ENCODE measurements at regions not wholly inside any gene's neighbourhood (a gene's known extent, or its start where the extent isn't known, plus 50 kb on each side); places are given as distances from the start of the nearest gene placed in this dataset.

GRCh38 chr2:3911882-3912455, 208.6 kb downstream of the DCDC2C start:
- Histone ChIP-seq H3K9me3 (replicated peaks in 1 of 2; ENCODE audit: control insufficient read depth in 2 of 2, insufficient read depth in 1 of 2, low read depth in 1 of 2, low read length in 2 of 2) (peaks cover 0 to 11% of the 10 kb centered on the region in 2 donors), H3K4ac (ENCODE audit: low read length) (no peak overlapping the region), H4K8ac (ENCODE audit: low read depth, low read length) (no peak overlapping the region), H3K4me2 (ENCODE audit: insufficient read depth, low read length, poor library complexity, severe bottlenecking) (no peak overlapping the region), H3K14ac (ENCODE audit: low read length) (no peak overlapping the region), H3K9ac (ENCODE audit: low read depth, low read length, poor library complexity) (no peak overlapping the region), H3K4me3 (ENCODE audit: low read length in 2 of 2) (no peak overlapping the region), H3K23ac (ENCODE audit: low read depth, low read length, poor library complexity) (no peak overlapping the region), H3K27ac (replicated peaks; ENCODE audit: low read length) (peak overlapping the region; percentile 83), H3K36me3 (replicated peaks in 1 of 2; ENCODE audit: control insufficient read depth in 2 of 2, insufficient read depth in 2 of 2, low read length in 2 of 2) (peaks cover 0 to 2% of the 10 kb centered on the region in 2 donors), H3K27me3 (ENCODE audit: control insufficient read depth in 3 of 3, insufficient read depth in 3 of 3, low read depth in 1 of 3, low read length in 3 of 3) (no peaks in the 10 kb centered on the region), H4K91ac (ENCODE audit: low read depth, low read length, poor library complexity) (no peak overlapping the region), H2BK5ac (ENCODE audit: low read length) (no peak overlapping the region), H2BK120ac (ENCODE audit: low read depth, low read length) (no peak overlapping the region), H3K79me1 (ENCODE audit: low read depth, low read length) (no peaks in the 10 kb centered on the region), H2BK12ac (ENCODE audit: low read length) (no peak overlapping the region), H2BK15ac (ENCODE audit: low read length) (no peak overlapping the region), H2AFZ (ENCODE audit: low read length) (peak overlapping the region; percentile 43), H2AK5ac (ENCODE audit: low read depth, low read length) (no peak overlapping the region), H3K4me1 (ENCODE audit: control insufficient read depth in 2 of 2, insufficient read depth in 1 of 2, low read depth in 1 of 2, low read length in 2 of 2) (peaks cover 4 to 13% of the 10 kb centered on the region in 2 donors), H3K18ac (ENCODE audit: low read length) (no peak overlapping the region)
- WGBS, 2 donors (ENCODE audit: extremely low coverage in 2 of 2, insufficient read length in 2 of 2, insufficient replicate concordance in 1 of 2) = no CpG with 5 or more reads among the region's 13 CpGs
- DNase-seq (ENCODE audit: low spot score) = peak; percentile 80

- no peak for DNase-seq (ENCODE audit: low spot score)
- Histone ChIP-seq H3K4ac (ENCODE audit: low read length) (no peak overlapping the region), H3K4me1 (ENCODE audit: control insufficient read depth in 2 of 2, insufficient read depth in 1 of 2, low read depth in 1 of 2, low read length in 2 of 2) (peaks cover 4 to 13% of the 10 kb centered on the region in 2 donors), H3K36me3 (replicated peaks in 1 of 2; ENCODE audit: control insufficient read depth in 2 of 2, insufficient read depth in 2 of 2, low read length in 2 of 2) (peaks cover 0 to 2% of the 10 kb centered on the region in 2 donors), H3K4me2 (ENCODE audit: insufficient read depth, low read length, poor library complexity, severe bottlenecking) (no peak overlapping the region), H4K91ac (ENCODE audit: low read depth, low read length, poor library complexity) (no peak overlapping the region), H2AK5ac (ENCODE audit: low read depth, low read length) (no peak overlapping the region), H3K23ac (ENCODE audit: low read depth, low read length, poor library complexity) (no peak overlapping the region), H3K14ac (ENCODE audit: low read length) (no peak overlapping the region), H2AFZ (ENCODE audit: low read length) (no peak overlapping the region), H2BK5ac (ENCODE audit: low read length) (no peak overlapping the region), H3K9me3 (replicated peaks in 1 of 2; ENCODE audit: control insufficient read depth in 2 of 2, insufficient read depth in 1 of 2, low read depth in 1 of 2, low read length in 2 of 2) (peaks cover 0 to 11% of the 10 kb centered on the region in 2 donors), H3K4me3 (ENCODE audit: low read length in 2 of 2) (no peak overlapping the region), H2BK15ac (ENCODE audit: low read length) (no peak overlapping the region), H3K27me3 (ENCODE audit: control insufficient read depth in 3 of 3, insufficient read depth in 3 of 3, low read depth in 1 of 3, low read length in 3 of 3) (no peaks in the 10 kb centered on the region), H4K8ac (ENCODE audit: low read depth, low read length) (no peak overlapping the region), H3K79me1 (ENCODE audit: low read depth, low read length) (no peaks in the 10 kb centered on the region), H3K9ac (ENCODE audit: low read depth, low read length, poor library complexity) (no peak overlapping the region), H3K27ac (replicated peaks; ENCODE audit: low read length) (peak overlapping the region; percentile 76), H2BK120ac (ENCODE audit: low read depth, low read length) (no peak overlapping the region), H2BK12ac (ENCODE audit: low read length) (no peak overlapping the region), H3K18ac (ENCODE audit: low read length) (no peak overlapping the region)
- WGBS, 2 donors (ENCODE audit: extremely low coverage in 2 of 2, insufficient read length in 2 of 2, insufficient replicate concordance in 1 of 2) = no CpG with 5 or more reads among the region's 12 CpGs
Observed at GRCh38 chr2:3913166-3913565, 209.8 kb downstream of the DCDC2C start.

- H3K79me1 ChIP-seq (ENCODE audit: low read depth, low read length) = no peaks in the 10 kb centered on the region
- peak overlapping the region; percentile 63 for H3K18ac ChIP-seq (ENCODE audit: low read length)
- H2BK12ac ChIP-seq (ENCODE audit: low read length) = no peak overlapping the region
- peak overlapping the region; percentile 23 for H3K27ac ChIP-seq (replicated peaks; ENCODE audit: low read length)
- no peak overlapping the region for H3K23ac ChIP-seq (ENCODE audit: low read depth, low read length, poor library complexity)
- no peak overlapping the region for H2BK120ac ChIP-seq (ENCODE audit: low read depth, low read length)
- DNase-seq (ENCODE audit: low spot score) = no peak
- no peak overlapping the region for H2BK5ac ChIP-seq (ENCODE audit: low read length)
- H3K27me3 ChIP-seq (ENCODE audit: control insufficient read depth in 3 of 3, insufficient read depth in 3 of 3, low read depth in 1 of 3, low read length in 3 of 3) = no peaks in the 10 kb centered on the region
- no peak overlapping the region for H3K4ac ChIP-seq (ENCODE audit: low read length)
- whole genome bisulfite sequencing, 2 donors (ENCODE audit: extremely low coverage in 2 of 2, insufficient read length in 2 of 2, insufficient replicate concordance in 1 of 2) = no CpG with 5 or more reads among the region's 3 CpGs
- no peak overlapping the region for H3K14ac ChIP-seq (ENCODE audit: low read length)
- H2AK5ac ChIP-seq (ENCODE audit: low read depth, low read length) = no peak overlapping the region
- H2BK15ac ChIP-seq (ENCODE audit: low read length) = no peak overlapping the region
- H4K8ac ChIP-seq (ENCODE audit: low read depth, low read length) = no peak overlapping the region
- H4K91ac ChIP-seq (ENCODE audit: low read depth, low read length, poor library complexity) = no peak overlapping the region
- no peak overlapping the region for H3K9ac ChIP-seq (ENCODE audit: low read depth, low read length, poor library complexity)
- H3K4me1 ChIP-seq (ENCODE audit: control insufficient read depth in 2 of 2, insufficient read depth in 1 of 2, low read depth in 1 of 2, low read length in 2 of 2) = peaks cover 4 to 13% of the 10 kb centered on the region in 2 donors
- H3K4me3 ChIP-seq (ENCODE audit: low read length in 2 of 2) = no peak overlapping the region
- H3K36me3 ChIP-seq (replicated peaks in 1 of 2; ENCODE audit: control insufficient read depth in 2 of 2, insufficient read depth in 2 of 2, low read length in 2 of 2) = peaks cover 0 to 2% of the 10 kb centered on the region in 2 donors
- H3K4me2 ChIP-seq (ENCODE audit: insufficient read depth, low read length, poor library complexity, severe bottlenecking) = no peak overlapping the region
- no peak overlapping the region for H2AFZ ChIP-seq (ENCODE audit: low read length)
- H3K9me3 ChIP-seq (replicated peaks in 1 of 2; ENCODE audit: control insufficient read depth in 2 of 2, insufficient read depth in 1 of 2, low read depth in 1 of 2, low read length in 2 of 2) = peaks cover 0 to 9% of the 10 kb centered on the region in 2 donors
Observed at GRCh38 chr2:3914241-3914640, 210.9 kb downstream of the DCDC2C start.

GRCh38 chr2:3927031-3927430, 223.7 kb downstream of the DCDC2C start:
- no peak overlapping the region for H3K27ac ChIP-seq (replicated peaks; ENCODE audit: low read length)
- H3K4ac ChIP-seq (ENCODE audit: low read length) = no peak overlapping the region
- no peak overlapping the region for H2BK120ac ChIP-seq (ENCODE audit: low read depth, low read length)
- no peak overlapping the region for H2BK12ac ChIP-seq (ENCODE audit: low read length)
- H3K18ac ChIP-seq (ENCODE audit: low read length) = no peak overlapping the region
- no peak overlapping the region for H4K91ac ChIP-seq (ENCODE audit: low read depth, low read length, poor library complexity)
- no peaks in the 10 kb centered on the region for H3K27me3 ChIP-seq (ENCODE audit: control insufficient read depth in 3 of 3, insufficient read depth in 3 of 3, low read depth in 1 of 3, low read length in 3 of 3)
- no peak overlapping the region for H4K8ac ChIP-seq (ENCODE audit: low read depth, low read length)
- no peak overlapping the region for H3K4me3 ChIP-seq (ENCODE audit: low read length in 2 of 2)
- H3K4me1 ChIP-seq (ENCODE audit: control insufficient read depth in 2 of 2, insufficient read depth in 1 of 2, low read depth in 1 of 2, low read length in 2 of 2) = no peaks in the 10 kb centered on the region
- no peak overlapping the region for H2AK5ac ChIP-seq (ENCODE audit: low read depth, low read length)
- H3K79me1 ChIP-seq (ENCODE audit: low read depth, low read length) = no peaks in the 10 kb centered on the region
- no peak overlapping the region for H3K23ac ChIP-seq (ENCODE audit: low read depth, low read length, poor library complexity)
- no peak overlapping the region for H3K9ac ChIP-seq (ENCODE audit: low read depth, low read length, poor library complexity)
- H2BK5ac ChIP-seq (ENCODE audit: low read length) = no peak overlapping the region
- no CpG with 5 or more reads among the region's 5 CpGs for WGBS, 2 donors (ENCODE audit: extremely low coverage in 2 of 2, insufficient read length in 2 of 2, insufficient replicate concordance in 1 of 2)
- no peak for DNase-seq (ENCODE audit: low spot score)
- H2BK15ac ChIP-seq (ENCODE audit: low read length) = no peak overlapping the region
- no peaks in the 10 kb centered on the region for H3K36me3 ChIP-seq (replicated peaks in 1 of 2; ENCODE audit: control insufficient read depth in 2 of 2, insufficient read depth in 2 of 2, low read length in 2 of 2)
- no peaks in the 10 kb centered on the region for H3K9me3 ChIP-seq (replicated peaks in 1 of 2; ENCODE audit: control insufficient read depth in 2 of 2, insufficient read depth in 1 of 2, low read depth in 1 of 2, low read length in 2 of 2)
- no peak overlapping the region for H3K4me2 ChIP-seq (ENCODE audit: insufficient read depth, low read length, poor library complexity, severe bottlenecking)
- H2AFZ ChIP-seq (ENCODE audit: low read length) = no peak overlapping the region
- no peak overlapping the region for H3K14ac ChIP-seq (ENCODE audit: low read length)
